ENCODE measurements at regions not wholly inside any gene's neighbourhood (a gene's known extent, or its start where the extent isn't known, plus 50 kb on each side); places are given as distances from the start of the nearest gene placed in this dataset.

DNA sequence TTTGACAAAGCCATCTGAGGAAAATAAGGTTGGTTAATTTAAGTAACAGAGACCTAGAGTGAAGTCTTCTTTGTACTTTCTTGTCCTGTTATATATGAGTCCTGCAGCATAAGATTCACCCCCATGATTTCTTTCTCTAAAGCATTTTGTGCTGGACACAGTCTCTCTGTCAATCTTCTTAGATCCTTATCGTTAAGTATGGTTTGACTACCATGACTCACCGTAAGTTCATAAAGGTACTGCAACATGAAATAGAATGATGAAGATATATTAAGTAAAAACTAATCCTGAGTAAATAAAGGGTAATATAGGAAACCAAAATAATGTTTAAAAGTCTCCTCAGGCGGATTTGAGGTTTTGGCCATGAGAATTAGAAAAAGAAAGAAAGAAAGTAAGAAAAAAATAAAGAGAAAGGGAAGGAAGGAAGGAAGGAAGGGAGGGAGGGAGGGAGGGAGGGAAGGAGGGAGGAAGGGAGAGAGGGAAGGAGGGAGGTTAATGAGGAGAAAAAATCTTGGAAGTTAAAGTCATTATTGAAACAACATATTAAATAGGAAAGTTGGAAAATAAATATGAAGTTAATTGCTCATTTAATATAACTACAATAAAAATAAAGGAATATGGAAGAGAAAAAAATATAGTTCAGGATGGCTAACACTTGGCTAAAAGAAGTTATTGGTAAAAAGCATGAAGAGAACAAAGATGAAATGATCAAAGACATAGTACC, 980.3 kb upstream of the CDH2 start:
- no peak overlapping the region for H3K27ac ChIP-seq
- TF ChIP-seq ZFX (IDR thresholded peaks at IDR 0.05), result no peak
- TF ChIP-seq, protein P1, sequence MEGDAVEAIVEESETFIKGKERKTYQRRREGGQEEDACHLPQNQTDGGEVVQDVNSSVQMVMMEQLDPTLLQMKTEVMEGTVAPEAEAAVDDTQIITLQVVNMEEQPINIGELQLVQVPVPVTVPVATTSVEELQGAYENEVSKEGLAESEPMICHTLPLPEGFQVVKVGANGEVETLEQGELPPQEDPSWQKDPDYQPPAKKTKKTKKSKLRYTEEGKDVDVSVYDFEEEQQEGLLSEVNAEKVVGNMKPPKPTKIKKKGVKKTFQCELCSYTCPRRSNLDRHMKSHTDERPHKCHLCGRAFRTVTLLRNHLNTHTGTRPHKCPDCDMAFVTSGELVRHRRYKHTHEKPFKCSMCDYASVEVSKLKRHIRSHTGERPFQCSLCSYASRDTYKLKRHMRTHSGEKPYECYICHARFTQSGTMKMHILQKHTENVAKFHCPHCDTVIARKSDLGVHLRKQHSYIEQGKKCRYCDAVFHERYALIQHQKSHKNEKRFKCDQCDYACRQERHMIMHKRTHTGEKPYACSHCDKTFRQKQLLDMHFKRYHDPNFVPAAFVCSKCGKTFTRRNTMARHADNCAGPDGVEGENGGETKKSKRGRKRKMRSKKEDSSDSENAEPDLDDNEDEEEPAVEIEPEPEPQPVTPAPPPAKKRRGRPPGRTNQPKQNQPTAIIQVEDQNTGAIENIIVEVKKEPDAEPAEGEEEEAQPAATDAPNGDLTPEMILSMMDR (conservative IDR thresholded peaks at IDR 0.05), result no peak

DNA sequence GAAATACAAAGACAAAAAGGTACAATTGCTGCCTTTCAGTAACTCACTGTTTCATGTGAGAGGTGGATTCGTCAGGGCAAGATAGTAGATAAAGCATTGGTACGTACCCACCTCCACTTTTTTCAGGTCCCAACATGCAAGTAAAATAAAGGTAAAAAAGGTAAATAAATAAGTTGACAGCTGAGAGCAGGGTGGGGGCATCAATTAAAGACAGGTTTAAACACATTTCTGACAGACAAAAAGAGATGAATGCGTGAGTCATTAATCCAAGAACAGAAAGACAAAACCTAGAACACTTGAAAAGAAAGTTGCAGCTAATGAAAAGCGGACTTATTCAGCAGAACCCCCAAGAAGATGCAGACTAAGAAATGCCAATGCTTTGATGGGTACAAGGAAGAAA, 979.6 kb upstream of the CDH2 start:
- no peak for TF ChIP-seq ZFX (IDR thresholded peaks at IDR 0.05)
- TF ChIP-seq, protein P1 (conservative IDR thresholded peaks at IDR 0.05), result no peak
- H3K27ac ChIP-seq, result no peak overlapping the region

DNA sequence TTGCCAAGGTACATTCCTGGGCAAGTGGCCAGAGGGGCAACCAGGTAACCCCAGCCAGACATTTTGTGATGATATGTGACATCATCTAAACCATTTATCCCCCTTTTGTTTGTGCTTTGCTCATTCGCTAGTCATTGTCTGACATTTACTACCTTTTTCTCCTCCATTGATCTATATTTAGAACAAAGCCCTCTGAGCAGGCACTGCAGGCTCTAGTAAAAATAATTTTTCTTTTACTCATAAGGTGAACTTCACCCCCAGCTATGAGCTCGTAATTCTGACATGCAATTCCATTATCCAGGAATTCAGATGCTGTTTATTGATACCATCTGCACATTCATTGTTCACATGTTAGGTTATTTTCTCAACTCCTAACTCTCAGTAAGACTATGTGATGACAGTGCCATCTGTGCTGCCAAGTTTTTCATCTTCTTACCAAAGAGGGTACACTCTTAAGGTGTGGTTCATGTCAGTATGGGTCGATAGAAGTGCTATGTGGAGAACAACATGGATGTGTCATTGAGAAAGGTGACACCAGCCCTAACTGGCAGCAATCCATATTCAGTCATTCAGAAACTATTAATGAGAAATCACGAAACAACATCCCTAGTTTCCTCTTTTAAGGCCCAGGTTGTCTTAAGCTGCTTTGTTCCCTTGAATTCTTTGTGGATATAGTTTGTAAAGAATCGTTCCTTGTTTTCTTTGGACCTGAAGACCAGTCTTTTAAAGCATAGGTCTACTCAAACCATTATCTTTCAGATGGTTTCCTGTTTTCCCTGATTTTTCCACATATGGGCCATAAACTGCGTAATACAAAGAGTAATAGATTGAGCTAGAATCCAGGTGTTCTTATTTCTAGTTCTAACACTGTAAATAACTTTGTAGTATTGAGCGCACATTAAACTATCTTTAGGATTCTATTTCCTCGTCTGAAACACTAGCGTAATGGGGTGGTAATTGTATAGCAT, 978.1 kb upstream of the CDH2 start:
- TF ChIP-seq, protein P1 (conservative IDR thresholded peaks at IDR 0.05), result no peak
- no peak for TF ChIP-seq ZFX (IDR thresholded peaks at IDR 0.05)
- H3K27ac ChIP-seq, result no peak overlapping the region

DNA sequence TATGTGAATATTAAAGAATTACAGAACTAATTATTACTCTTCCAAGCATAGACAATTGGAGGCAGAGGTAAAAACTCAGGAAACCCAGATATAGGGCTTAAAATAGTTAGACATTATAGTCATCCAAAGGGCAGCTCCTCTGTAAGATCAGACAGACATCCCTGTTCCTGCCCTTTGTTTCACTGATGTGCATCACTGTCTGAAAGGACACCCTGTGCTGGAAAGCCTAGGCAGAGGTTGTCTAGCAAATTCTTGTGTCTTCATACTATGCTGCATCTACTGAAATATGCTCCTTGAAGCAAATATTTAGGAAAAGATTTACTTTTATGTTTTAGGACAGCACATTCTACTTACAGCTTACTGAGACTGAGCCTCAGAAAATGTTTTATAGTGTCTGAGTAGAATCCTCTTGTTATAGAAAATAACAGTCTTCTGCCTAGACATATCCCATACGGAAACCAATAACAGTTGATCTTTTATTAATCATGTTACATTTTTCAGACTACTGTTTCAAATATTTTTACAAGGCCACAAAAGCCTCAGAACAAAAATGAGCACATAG, 977.3 kb upstream of the CDH2 start:
- H3K27ac ChIP-seq, result no peak overlapping the region

DNA sequence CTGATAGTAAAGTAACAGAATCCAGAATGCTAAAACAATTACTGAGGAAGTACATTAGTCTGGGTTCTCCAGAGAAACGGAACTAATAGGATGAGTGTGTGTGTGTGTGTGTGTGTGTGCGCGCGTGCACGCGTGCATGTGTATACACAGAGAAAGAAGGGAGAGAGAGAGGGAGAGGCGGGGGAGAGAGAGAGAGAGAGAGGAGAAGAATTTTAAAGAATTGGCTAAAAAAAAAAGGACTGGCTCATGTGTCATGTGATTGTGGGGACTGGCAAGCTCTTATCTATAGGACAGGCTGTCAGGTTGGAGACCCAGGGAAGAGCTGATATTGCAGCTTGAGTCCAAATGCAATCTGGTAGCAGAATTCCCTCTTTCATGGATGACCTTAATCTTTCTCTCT, 976.2 kb upstream of the CDH2 start:
- TF ChIP-seq, protein P1 (conservative IDR thresholded peaks at IDR 0.05), result no peak
- TF ChIP-seq ZFX (IDR thresholded peaks at IDR 0.05), result no peak
- no peak overlapping the region for H3K27ac ChIP-seq

More for the DNA sequence above, 977.3 kb upstream of the CDH2 start:
- no peak for TF ChIP-seq ZFX (IDR thresholded peaks at IDR 0.05)
- TF ChIP-seq, protein P1 (conservative IDR thresholded peaks at IDR 0.05), result no peak

DNA sequence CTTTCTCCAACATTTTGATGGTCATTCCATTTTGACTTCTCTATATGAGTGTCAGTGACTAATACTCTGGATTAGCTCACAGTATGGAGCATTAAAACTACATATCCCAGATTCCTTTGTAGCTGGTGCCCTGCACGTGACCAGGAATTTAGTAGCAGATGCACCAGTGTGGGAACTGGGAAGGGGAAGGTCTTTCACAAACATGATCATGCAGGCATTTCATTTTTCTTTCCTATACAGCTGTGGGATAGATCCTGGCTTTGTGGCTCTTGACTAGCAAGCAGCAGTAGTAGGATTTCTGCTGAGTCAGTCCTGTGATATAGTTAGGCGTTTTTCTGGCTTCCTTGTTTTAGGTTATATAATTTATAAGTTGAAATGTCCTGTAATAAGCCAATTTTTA, 971.0 kb upstream of the CDH2 start:
- no peak overlapping the region for H3K27ac ChIP-seq
- TF ChIP-seq, protein P1 (conservative IDR thresholded peaks at IDR 0.05), result no peak
- TF ChIP-seq ZFX (IDR thresholded peaks at IDR 0.05), result no peak

DNA sequence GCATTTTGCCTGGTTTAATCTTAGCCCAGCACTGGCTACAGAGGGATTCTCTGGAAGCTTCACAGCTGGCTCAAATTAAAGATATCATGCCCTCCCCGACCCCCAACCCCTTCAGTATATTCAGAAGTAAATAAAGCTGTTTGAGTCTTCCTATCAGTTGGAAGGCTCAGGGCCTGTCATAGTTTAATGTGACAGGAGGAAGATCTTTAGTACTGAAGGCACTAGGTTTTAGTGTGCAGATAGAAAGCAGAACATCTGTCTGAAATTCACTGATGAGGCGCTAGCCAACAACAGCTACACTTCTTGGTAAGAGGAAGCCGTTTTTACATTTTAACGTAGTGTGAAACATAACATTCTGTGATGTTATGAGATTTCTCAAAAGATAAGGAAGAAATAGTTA, 969.1 kb upstream of the CDH2 start:
- H3K27ac ChIP-seq, result no peak overlapping the region
- TF ChIP-seq, protein P1 (conservative IDR thresholded peaks at IDR 0.05), result no peak
- TF ChIP-seq ZFX (IDR thresholded peaks at IDR 0.05), result no peak
